Mesendoderm (in vitro differentiated cells): ENCODE measurements at regions not wholly inside any gene's neighbourhood (a gene's known extent, or its start where the extent isn't known, plus 50 kb on each side); places are given as distances from the start of the nearest gene placed in this dataset.
A peak's percentile ranks its signal among the peaks of the same experiment; 100 is the strongest.

Experiments
- DNase-seq: peaks from one replicate; pipeline ENCODE4 v3.0.0; 2013
- H2AK5ac ChIP-seq: 2 replicates; pipeline ENCODE4 v1.6.1; 2013; ENCODE audit warnings: low read length, inconsistent platforms
- H2BK120ac ChIP-seq: 2 replicates; pipeline ENCODE4 v1.6.1; 2013; ENCODE audit warnings: low read depth, mild to moderate bottlenecking, low read length, moderate library complexity, mixed read lengths
- H2BK15ac ChIP-seq: replicated peaks from 2 replicates; pipeline ENCODE4 v1.6.1; 2013; ENCODE audit warnings: low read depth, mild to moderate bottlenecking, moderate library complexity
- H2BK5ac ChIP-seq: 2 replicates; pipeline ENCODE4 v1.6.1; 2013; ENCODE audit warnings: low read length, inconsistent platforms
- H3K18ac ChIP-seq: 2 replicates; pipeline ENCODE4 v1.6.1; 2013; ENCODE audit warnings: mild to moderate bottlenecking, low read length, mixed read lengths
- H3K23ac ChIP-seq: one replicate; pipeline ENCODE4 v1.6.1; 2013; ENCODE audit warnings: low read length
- H3K27ac ChIP-seq: 2 replicates; pipeline ENCODE4 v1.5.1; 2013; ENCODE audit warnings: low read depth, mild to moderate bottlenecking, inconsistent platforms, low read length, moderate library complexity
- H3K27me3 ChIP-seq: 2 replicates; pipeline ENCODE4 v1.6.1; 2013; ENCODE audit warnings: low read length, control low read depth, mild to moderate bottlenecking, inconsistent platforms; ENCODE audit not compliant: insufficient read depth, poor library complexity
- H3K36me3 ChIP-seq: 2 replicates; pipeline ENCODE4 v1.6.1; 2013; ENCODE audit warnings: low read length, inconsistent platforms; ENCODE audit not compliant: control insufficient read depth, insufficient read depth
- H3K4ac ChIP-seq: one replicate; pipeline ENCODE4 v1.6.1; 2013; ENCODE audit warnings: low read depth, mild to moderate bottlenecking, low read length, moderate library complexity
- H3K4me1 ChIP-seq: 2 replicates; pipeline ENCODE4 v1.6.1; 2013; ENCODE audit warnings: low read depth, low read length, inconsistent platforms; ENCODE audit not compliant: control insufficient read depth
- H3K4me2 ChIP-seq: 2 replicates; pipeline ENCODE4 v1.6.1; 2013; ENCODE audit warnings: low read length
- H3K4me3 ChIP-seq: 2 replicates; pipeline ENCODE4 v1.5.1; 2013; ENCODE audit warnings: mild to moderate bottlenecking, low read length
- H3K56ac ChIP-seq: one replicate; pipeline ENCODE4 v1.6.1; 2013; ENCODE audit warnings: low read length
- H3K79me1 ChIP-seq: 2 replicates; pipeline ENCODE4 v1.6.1; 2013; ENCODE audit warnings: low read length, inconsistent platforms
- H3K79me2 ChIP-seq: 2 replicates; pipeline ENCODE4 v1.6.1; 2013; ENCODE audit warnings: mild to moderate bottlenecking, low read length; ENCODE audit not compliant: control insufficient read depth, insufficient read depth
- H3K9ac ChIP-seq: 2 replicates; pipeline ENCODE4 v1.6.1; 2013; ENCODE audit warnings: low read length, inconsistent platforms
- H4K5ac ChIP-seq: one replicate; pipeline ENCODE4 v1.6.1; 2013; ENCODE audit warnings: low read length
- H4K8ac ChIP-seq: one replicate; pipeline ENCODE4 v1.6.1; 2013; ENCODE audit warnings: low read depth, mild to moderate bottlenecking, control low read depth, low read length, moderate library complexity
- WGBS: extraction: QIAGEN DNeasy Blood & Tissue Kit; methylation state at CpG from one replicate; pipeline ENCODE4 v1.1.7; 2013; ENCODE audit warnings: low lambda C conversion rate, missing lambda C conversion rate; ENCODE audit not compliant: insufficient coverage; ENCODE audit errors: extremely low coverage; 5-methylcytosine and 5-hydroxymethylcytosine counted together

DNA sequence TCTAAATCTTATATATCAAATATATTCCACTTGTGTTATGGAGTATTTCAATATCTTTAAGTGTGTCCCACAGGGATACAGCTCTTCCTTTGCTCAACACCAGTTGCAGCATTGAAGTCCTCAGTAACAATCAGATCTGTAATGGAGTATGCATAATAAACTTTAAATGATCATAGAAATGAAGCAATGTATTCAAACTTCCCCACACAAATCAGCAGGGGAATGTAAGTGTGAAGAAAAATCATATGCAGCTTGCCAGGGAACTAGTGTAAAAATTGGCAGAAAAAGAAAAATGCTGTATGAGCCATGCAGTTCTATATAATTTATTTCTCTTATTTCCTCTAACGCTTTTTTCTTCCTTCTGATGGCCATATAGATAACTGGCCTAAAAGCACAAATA, 444.3 kb upstream of the VSTM2A start:
- no peaks in the 10 kb centered on the region for H3K36me3 ChIP-seq

DNA sequence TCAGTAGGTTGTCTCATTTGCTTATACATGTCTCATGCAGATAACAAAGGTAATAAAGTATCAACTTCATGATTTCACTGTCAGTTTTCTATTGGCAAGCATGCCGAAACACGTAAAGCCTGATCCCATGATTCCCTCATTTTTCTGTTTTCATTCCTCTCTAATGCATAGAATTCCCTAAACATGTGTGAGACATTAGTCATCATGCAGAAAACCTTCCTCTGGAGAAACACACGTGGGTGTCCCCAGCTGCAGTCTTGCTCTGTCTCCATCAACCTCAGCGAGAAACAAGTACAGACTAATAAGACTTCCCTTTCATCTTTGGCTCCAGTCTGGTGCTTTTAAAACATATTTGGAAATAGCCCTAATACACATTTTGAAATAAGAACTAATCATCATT, 432.7 kb upstream of the VSTM2A start:
- Histone ChIP-seq H3K4me1 (no peaks in the 10 kb centered on the region), H3K36me3 (no peaks in the 10 kb centered on the region), H3K4ac (no peak overlapping the region), H3K56ac (no peak overlapping the region), H3K23ac (no peak overlapping the region), H3K79me1 (no peaks in the 10 kb centered on the region), H3K4me2 (no peak overlapping the region), H2BK15ac (no peak overlapping the region), H2BK5ac (no peak overlapping the region), H4K5ac (no peak overlapping the region), H3K27me3 (no peaks in the 10 kb centered on the region), H2AK5ac (no peak overlapping the region), H4K8ac (no peak overlapping the region), H3K18ac (no peak overlapping the region), H3K79me2 (no peaks in the 10 kb centered on the region), H3K4me3 (no peak overlapping the region), H2BK120ac (no peak overlapping the region), H3K27ac (no peak overlapping the region), H3K9ac (no peak overlapping the region)
- DNase-seq = peak; percentile 45
- WGBS = no CpG with 5 or more reads among the region's 4 CpGs

More for the DNA sequence above, 444.3 kb upstream of the VSTM2A start:
- no peaks in the 10 kb centered on the region for H3K27me3 ChIP-seq
- H3K9ac ChIP-seq = no peak overlapping the region
- no peak overlapping the region for H3K56ac ChIP-seq
- no peak overlapping the region for H3K4me2 ChIP-seq
- WGBS = no CpG with 5 or more reads among the region's 1 CpG
- no peak overlapping the region for H4K8ac ChIP-seq
- no peaks in the 10 kb centered on the region for H3K79me1 ChIP-seq
- H2BK5ac ChIP-seq = no peak overlapping the region
- H2AK5ac ChIP-seq = no peak overlapping the region
- H2BK15ac ChIP-seq = no peak overlapping the region
- H3K4me1 ChIP-seq = no peaks in the 10 kb centered on the region
- no peak overlapping the region for H3K27ac ChIP-seq
- no peak overlapping the region for H4K5ac ChIP-seq
- no peak overlapping the region for H3K23ac ChIP-seq
- no peaks in the 10 kb centered on the region for H3K79me2 ChIP-seq
- H3K4ac ChIP-seq = no peak overlapping the region
- DNase-seq = no peak
- H2BK120ac ChIP-seq = no peak overlapping the region
- no peak overlapping the region for H3K4me3 ChIP-seq
- no peak overlapping the region for H3K18ac ChIP-seq

DNA sequence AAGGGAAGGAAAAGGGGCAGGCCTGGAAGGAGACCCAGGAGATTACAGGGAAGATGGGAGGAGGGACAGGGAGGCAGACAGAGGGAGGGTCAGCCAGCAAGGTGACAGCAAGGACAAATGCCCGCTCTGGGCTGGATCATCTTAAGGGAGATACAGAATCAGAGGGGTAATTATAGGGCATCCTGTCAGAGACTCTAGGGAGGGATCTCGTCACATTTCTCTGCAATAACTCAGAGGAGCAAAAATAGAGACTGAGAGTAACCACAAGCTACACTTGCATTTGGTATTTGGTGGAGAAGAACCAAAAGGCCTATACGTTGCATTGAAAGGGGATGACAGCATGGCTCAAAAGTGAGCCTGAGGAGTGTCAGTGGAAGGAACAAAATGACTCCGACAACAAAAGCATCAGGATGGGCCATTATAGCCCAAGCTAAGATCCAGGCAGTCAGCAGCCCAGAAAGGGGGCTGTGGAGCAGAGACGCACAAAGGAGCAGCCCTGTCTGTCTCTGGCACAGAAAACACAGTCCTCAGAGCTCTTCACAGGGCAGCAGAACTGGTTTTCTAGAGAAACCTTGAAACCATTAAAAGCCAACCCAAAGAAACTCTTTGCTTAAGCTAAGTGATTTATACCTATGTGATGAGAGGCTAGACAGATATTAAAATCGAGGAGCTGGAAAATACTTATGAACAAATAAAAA, 430.2 kb upstream of the VSTM2A start:
- Histone ChIP-seq H3K4me1 (no peaks in the 10 kb centered on the region), H2BK5ac (no peak overlapping the region), H3K4me2 (no peak overlapping the region), H3K18ac (no peak overlapping the region), H3K79me1 (no peaks in the 10 kb centered on the region), H3K9ac (no peak overlapping the region), H3K27ac (no peak overlapping the region), H3K56ac (no peak overlapping the region), H4K5ac (no peak overlapping the region), H3K79me2 (no peaks in the 10 kb centered on the region), H3K4me3 (no peak overlapping the region), H3K36me3 (no peaks in the 10 kb centered on the region), H2BK15ac (no peak overlapping the region), H3K23ac (no peak overlapping the region), H2AK5ac (no peak overlapping the region), H2BK120ac (no peak overlapping the region), H4K8ac (no peak overlapping the region), H3K4ac (no peak overlapping the region), H3K27me3 (no peaks in the 10 kb centered on the region)
- WGBS = no CpG with 5 or more reads among the region's 6 CpGs
- no peak for DNase-seq

DNA sequence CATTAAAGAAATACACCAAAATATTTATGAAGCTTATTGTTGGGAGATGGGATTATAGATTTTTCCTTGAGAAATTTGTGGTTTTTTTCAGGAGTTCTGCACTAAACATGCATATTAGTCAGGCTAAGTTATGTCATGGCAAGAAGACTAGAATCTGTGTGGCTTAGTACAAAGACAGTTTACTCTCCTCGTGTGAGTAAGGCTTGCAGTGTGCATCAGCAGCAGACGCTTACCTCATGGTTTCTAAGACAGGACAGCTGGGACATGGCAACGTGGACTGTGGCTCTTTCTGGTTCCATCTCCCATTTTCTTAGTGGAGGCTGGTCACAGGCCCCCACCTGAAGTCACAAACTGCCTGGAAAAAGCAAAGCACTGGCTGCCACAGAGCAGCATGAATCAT, 429.6 kb upstream of the VSTM2A start:
- Histone ChIP-seq H3K23ac (no peak overlapping the region), H3K79me2 (no peaks in the 10 kb centered on the region), H2AK5ac (no peak overlapping the region), H3K4ac (no peak overlapping the region), H2BK120ac (no peak overlapping the region), H3K27me3 (no peaks in the 10 kb centered on the region), H4K8ac (no peak overlapping the region), H4K5ac (no peak overlapping the region), H3K79me1 (no peaks in the 10 kb centered on the region), H2BK15ac (no peak overlapping the region), H3K56ac (no peak overlapping the region), H3K4me2 (no peak overlapping the region), H3K36me3 (no peaks in the 10 kb centered on the region), H2BK5ac (no peak overlapping the region), H3K27ac (no peak overlapping the region), H3K4me1 (no peaks in the 10 kb centered on the region), H3K4me3 (no peak overlapping the region), H3K18ac (no peak overlapping the region), H3K9ac (no peak overlapping the region)
- no peak for DNase-seq
- WGBS = no CpG with 5 or more reads among the region's 3 CpGs

DNA sequence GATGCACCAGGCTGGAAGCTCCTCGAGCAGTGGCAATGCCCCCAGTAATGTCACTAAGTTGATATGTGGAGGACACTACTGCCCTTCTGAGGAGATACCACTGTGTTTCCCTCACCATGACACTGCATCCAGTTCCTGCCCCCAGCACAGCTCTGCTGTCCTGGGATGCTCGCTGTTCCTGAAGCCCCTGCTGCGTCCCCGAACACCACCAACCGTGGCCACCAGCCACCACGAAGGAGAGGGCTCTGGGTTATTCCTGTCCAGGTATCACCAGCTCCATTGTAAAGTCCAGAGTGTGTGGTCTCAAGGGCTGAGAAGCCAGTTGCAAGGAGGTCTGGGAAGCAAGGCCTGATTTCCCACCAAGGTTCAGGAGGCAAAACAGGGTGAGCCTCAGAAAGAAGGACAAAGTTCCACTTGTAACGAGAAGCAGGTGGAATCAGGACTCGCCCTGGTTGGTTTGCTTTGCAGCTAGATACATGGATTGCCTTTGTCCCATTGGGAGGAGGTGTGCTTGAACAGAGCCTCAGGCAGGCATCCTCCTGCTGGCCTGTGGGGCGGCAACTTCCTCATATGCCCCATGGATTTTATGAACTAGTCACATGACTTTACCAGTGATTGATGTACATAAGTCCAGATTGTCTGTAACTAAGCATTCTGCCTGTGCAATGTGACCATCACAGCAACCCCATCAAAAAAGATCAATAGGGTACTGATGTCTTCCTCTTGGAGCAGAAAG, 427.0 kb upstream of the VSTM2A start:
- Histone ChIP-seq H3K9ac (no peak overlapping the region), H4K8ac (no peak overlapping the region), H3K18ac (no peak overlapping the region), H2BK15ac (no peak overlapping the region), H4K5ac (no peak overlapping the region), H3K27ac (no peak overlapping the region), H3K23ac (no peak overlapping the region), H3K4me3 (no peak overlapping the region), H2BK120ac (no peak overlapping the region), H3K4ac (no peak overlapping the region), H3K79me1 (no peaks in the 10 kb centered on the region), H2AK5ac (no peak overlapping the region), H3K56ac (no peak overlapping the region), H3K36me3 (no peaks in the 10 kb centered on the region), H3K79me2 (no peaks in the 10 kb centered on the region), H3K4me2 (no peak overlapping the region), H3K4me1 (no peaks in the 10 kb centered on the region), H2BK5ac (no peak overlapping the region), H3K27me3 (no peaks in the 10 kb centered on the region)
- WGBS = no CpG with 5 or more reads among the region's 9 CpGs
- no peak for DNase-seq
